K562 (cell line): ENCODE measurements at regions not wholly inside any gene's neighbourhood (a gene's known extent, or its start where the extent isn't known, plus 50 kb on each side); places are given as distances from the start of the nearest gene placed in this dataset.

ENCODE experiments used
- ATAC-seq: fragments of 200-7000 bp; cut with Tn5 transposase; 3 replicates; pipeline ENCODE4 v1.9.1; 2020; ENCODE audit warnings: moderate library complexity
- BruUV-seq: library from RNA; stranded (reverse); fragments of 400-500 nt; replicated peaks from 2 replicates; lab custom pipeline; 2021; lab: Mats Ljungman, UMichigan
- CTCF ChIA-PET: fragments of 300-600 bp; formaldehyde crosslinking; extraction: SDS; loops from one replicate; lab custom pipeline; 2021; ENCODE audit warnings: low intra/inter-chr PET ratio; lab: Yijun Ruan, JAX
- POLR2A ChIA-PET: fragments of 300-600, 350-650 bp; sonication (Branson Sonifier 250); formaldehyde crosslinking; extraction: SDS; loops from one replicate; lab custom pipeline; 2021; ENCODE audit warnings: antibody characterized with exemption, inconsistent platforms; lab: Yijun Ruan, JAX
- DNase-seq, 4 experiments: peaks; one replicate each; pipeline versions ENCODE4 v3.0.0 to v3.0.0-alpha.2; 2011 to 2018; ENCODE audit warnings: low spot score in 3 of 4, mixed read lengths in 3 of 4; ENCODE audit errors: extremely low read depth in 1 of 4
- FAIRE-seq: peaks from 2 replicates; lab custom pipeline; 2011; peaks lifted over from hg19 to GRCh38; lab: Jason Lieb, UNC
- H2AFZ ChIP-seq: 2 replicates; pipeline ENCODE4 v1.6.0; 2011; ENCODE audit warnings: low read depth, low read length, control low read depth, inconsistent platforms
- H3K27ac ChIP-seq: fragments of 200-600 bp; 3 replicates; pipeline ENCODE4 v1.8.0; 2011; ENCODE audit warnings: low read depth, mild to moderate bottlenecking, control low read depth, inconsistent platforms, low read length, moderate library complexity, mixed read lengths; ENCODE audit errors: extremely low read depth
- H3K27me3 ChIP-seq, 2 experiments: fragments of 300-600 bp in 1 of 2; 2 replicates in 1 of 2; 3 replicates in 1 of 2; pipeline versions ENCODE4 v1.6.0 to v1.8.0; 2011; ENCODE audit warnings: inconsistent platforms in 2 of 2, low read length in 2 of 2, mild to moderate bottlenecking in 1 of 2, mixed read lengths in 1 of 2, moderate library complexity in 1 of 2; ENCODE audit not compliant: control insufficient read depth in 2 of 2, insufficient read depth in 2 of 2
- H3K36me3 ChIP-seq: fragments of 300-600 bp; 3 replicates; pipeline ENCODE4 v1.8.0; 2011; ENCODE audit warnings: mild to moderate bottlenecking, low read length, inconsistent platforms; ENCODE audit not compliant: control insufficient read depth, insufficient read depth
- H3K4me1 ChIP-seq, 2 experiments: fragments of 200-600 bp in 1 of 2; replicated peaks in 1 of 2; 2 replicates in 1 of 2; 3 replicates in 1 of 2; pipeline versions ENCODE4 v1.5.1 to v1.8.0; 2011; ENCODE audit warnings: inconsistent platforms in 2 of 2, low read length in 2 of 2, mild to moderate bottlenecking in 1 of 2, mixed read lengths in 1 of 2, moderate library complexity in 1 of 2; ENCODE audit not compliant: control insufficient read depth in 2 of 2, insufficient read depth in 2 of 2
- H3K4me2 ChIP-seq: 2 replicates; pipeline ENCODE4 v1.6.1; 2011; ENCODE audit warnings: low read length, control low read depth, inconsistent platforms, mixed read lengths; ENCODE audit not compliant: insufficient read depth
- H3K4me3 ChIP-seq: fragments of 200-600 bp; sonication (generic), shearing (Covaris generic); 2 replicates; pipeline ENCODE4 v1.5.1; 2016; ENCODE audit warnings: control low read depth, inconsistent platforms
- H3K79me2 ChIP-seq: fragments of 200-600 bp; 3 replicates; pipeline ENCODE4 v1.8.0; 2011; ENCODE audit warnings: low read length, inconsistent platforms; ENCODE audit not compliant: control insufficient read depth, insufficient read depth
- H3K9ac ChIP-seq, 2 experiments: 2 replicates each; pipeline versions ENCODE4 v1.6.0 to v1.6.1; 2011; ENCODE audit warnings: low read depth in 2 of 2, low read length in 2 of 2, control low read depth in 1 of 2, inconsistent platforms in 1 of 2, mild to moderate bottlenecking in 1 of 2, mixed read lengths in 1 of 2; ENCODE audit not compliant: insufficient read depth in 1 of 2
- H3K9me1 ChIP-seq: one replicate; pipeline ENCODE4 v1.6.0; 2011; ENCODE audit warnings: inconsistent platforms, mild to moderate bottlenecking, low read length, moderate library complexity; ENCODE audit not compliant: control insufficient read depth, insufficient read depth
- H3K9me3 ChIP-seq: replicated peaks from 2 replicates; pipeline ENCODE4 v1.5.1; 2011; ENCODE audit warnings: low read depth, low read length, inconsistent platforms; ENCODE audit not compliant: control insufficient read depth, insufficient read depth
- H4K20me1 ChIP-seq: replicated peaks from 2 replicates; pipeline ENCODE4 v1.6.1; 2011; ENCODE audit warnings: low read length, inconsistent platforms, mixed read lengths; ENCODE audit not compliant: control insufficient read depth, insufficient read depth
- ARID1B ChIP-seq: fragments of 450-650 bp; IDR thresholded peaks from 2 replicates; pipeline ENCODE4 v1.6.1; 2016; ENCODE audit warnings: antibody characterized with exemption, mild to moderate bottlenecking, inconsistent platforms
- ARID2 ChIP-seq: fragments of 450-650 bp; IDR thresholded peaks from 2 replicates; pipeline ENCODE4 v1.6.1; 2017; ENCODE audit warnings: antibody characterized with exemption, mild to moderate bottlenecking
- ARID3A ChIP-seq: IDR thresholded peaks from 2 replicates; pipeline ENCODE4 v1.6.1; 2012; ENCODE audit warnings: low read depth, low read length, improper control_type of control experiment, borderline replicate concordance
- ATF1 ChIP-seq, 2 experiments: fragments of 450-650 bp in 1 of 2; IDR thresholded peaks; 2 replicates each; pipeline ENCODE4 v1.6.1; 2016; ENCODE audit warnings: missing compliant biosample characterization in 1 of 2, missing genetic modification characterization in 1 of 2
- ATF3 ChIP-seq, 2 experiments: fragments of 450-650 bp in 1 of 2; sonication (generic) in 1 of 2; formaldehyde crosslinking in 1 of 2; IDR thresholded peaks in 1 of 2; conservative IDR thresholded peaks in 1 of 2; 2 replicates each; pipeline versions ENCODE4 v1.6.1 to v1.8.1; 2016 to 2023; ENCODE audit warnings: mild to moderate bottlenecking in 2 of 2, moderate library complexity in 2 of 2, inconsistent platforms in 1 of 2, missing genetic modification reagents in 1 of 2
- CEBPG ChIP-seq, 3 experiments: fragments of 200-800 bp in 1 of 3; sonication (Bioruptor generic) in 1 of 3; sonication (generic) in 1 of 3; formaldehyde crosslinking in 1 of 3; IDR thresholded peaks in 2 of 3; conservative IDR thresholded peaks in 1 of 3; 2 replicates each; pipeline versions ENCODE4 v1.6.1 to v1.8.0; 2016 to 2022; ENCODE audit warnings: missing compliant biosample characterization in 2 of 3, missing genetic modification characterization in 2 of 3, mild to moderate bottlenecking in 1 of 3, missing genetic modification reagents in 1 of 3
- FOXK2 ChIP-seq, 2 experiments: fragments of 450-650 bp; IDR thresholded peaks in 1 of 2; conservative IDR thresholded peaks in 1 of 2; 2 replicates each; pipeline ENCODE4 v1.6.1; 2016; ENCODE audit warnings: low read depth in 2 of 2, mild to moderate bottlenecking in 1 of 2
- MYBL2 ChIP-seq, 2 experiments: fragments of 450-650 bp in 1 of 2; sonication (generic) in 1 of 2; formaldehyde crosslinking in 1 of 2; IDR thresholded peaks; 2 replicates each; pipeline versions ENCODE4 v1.6.1 to v1.8.1; 2017 to 2022; ENCODE audit warnings: borderline replicate concordance in 1 of 2, inconsistent platforms in 1 of 2, low read depth in 1 of 2, mild to moderate bottlenecking in 1 of 2, missing genetic modification reagents in 1 of 2, moderate library complexity in 1 of 2
- PHTF2 ChIP-seq: fragments of 250-450 bp; sonication (Bioruptor Pico); IDR thresholded peaks from 2 replicates; pipeline ENCODE4 v1.5.0; 2021; ENCODE audit warnings: mild to moderate bottlenecking
- RCOR1 ChIP-seq, 2 experiments: IDR thresholded peaks; 2 replicates each; pipeline ENCODE4 v1.6.1; 2012; ENCODE audit warnings: low read depth in 2 of 2, low read length in 2 of 2, borderline replicate concordance in 1 of 2, improper control_type of control experiment in 1 of 2
- SOX6 ChIP-seq: fragments of 450-650 bp; IDR thresholded peaks from 2 replicates; pipeline ENCODE4 v1.6.1; 2014; ENCODE audit warnings: mild to moderate bottlenecking
- TCF3 ChIP-seq: sonication (generic); formaldehyde crosslinking; IDR thresholded peaks from 2 replicates; pipeline ENCODE4 v1.4.0; 2020; ENCODE audit warnings: mild to moderate bottlenecking, missing genetic modification reagents
- WGBS: fragments of 100-300 bp; shearing (Covaris generic); methylation state at CpG from one replicate; pipeline ENCODE4 v1.1.6; 2016; ENCODE audit warnings: low coverage, mixed read lengths; ENCODE audit not compliant: insufficient coverage; ENCODE audit errors: missing lambda C conversion rate; 5-methylcytosine and 5-hydroxymethylcytosine counted together
- in situ Hi-C: fragments of 300-500 bp; cut with MboI; formaldehyde crosslinking; loops from 4 replicates; pipeline ENCODE4 v1.15.0; 2018; ENCODE audit warnings: inconsistent platforms, mixed read lengths
- intact Hi-C: fragments of 100-400 bp; cut with micrococcal nuclease; formaldehyde crosslinking; loops from 2 replicates; pipeline ENCODE4 v1.14.2; 2022

GRCh38 chr6:28607990-28608389 is 82.3 kb downstream of the GPX5 start (continued):
- TF ChIP-seq MYBL2 (IDR thresholded peaks at IDR 0.05; ENCODE audit: low read depth): peak; percentile 48; the same call in 1 of the 2 replicates
- no peak for TF ChIP-seq MYBL2 (CRISPR knock-in tag; IDR thresholded peaks at IDR 0.05; ENCODE audit: borderline replicate concordance)
- no peak for TF ChIP-seq PHTF2 (CRISPR knock-in tag)
- TF ChIP-seq RCOR1 (IDR thresholded peaks at IDR 0.05; ENCODE audit: borderline replicate concordance in 1 of 2, low read depth in 2 of 2, low read length in 2 of 2): peak in 1 of 2 experiments; percentile 59; a peak in 1 of 4 replicates
- no peak for TF ChIP-seq ATF1 (CRISPR knock-in tag; IDR thresholded peaks at IDR 0.05)
- peak; percentile 36 for TF ChIP-seq ATF1 (tag; IDR thresholded peaks at IDR 0.05)
- 0 out of 2 replicates have a peak, but pooled peaks have one; percentile 27 for TF ChIP-seq ARID1B
- peak; percentile 90 for TF ChIP-seq SOX6
- TF ChIP-seq ARID3A: 0 out of 2 replicates have a peak, but pooled peaks have one; percentile 9
- peak; percentile 45 to 47; a peak in 1 of 4 replicates for TF ChIP-seq FOXK2 (conservative IDR thresholded peaks at IDR 0.05 in 1 of 2, IDR thresholded peaks at IDR 0.05 in 1 of 2; ENCODE audit: low read depth in 2 of 2)
- peak; percentile 4; the same call in 1 of the 2 replicates for TF ChIP-seq TCF3 (CRISPR knock-in tag)

- in situ Hi-C loops (no loop called here), intact Hi-C loops (loop anchor here (10.0 kb wide), 1 partner anchor 385 kb away; the partner anchor contains the start of gene ZSCAN9)
- H3K9ac ChIP-seq: no peak overlapping the region
- no peaks in the 10 kb centered on the region for H4K20me1 ChIP-seq
- DNase-seq (no peak), FAIRE-seq (no peak), ATAC-seq (no peak)
- H3K27ac ChIP-seq: no peak overlapping the region
- ChIA-PET CTCF (no interaction called here), POLR2A (interaction anchor here (0.6 to 1.6 kb wide), 5 partner anchors 8 to 482 kb away, joined by 3 to 9 read pairs (median 3); no protein-coding TSS in a partner anchor)
- H3K27me3 ChIP-seq: no peaks in the 10 kb centered on the region
- H3K4me3 ChIP-seq: no peak overlapping the region
- peaks cover 37% of the 10 kb centered on the region; the same call in 2 of the 3 replicates for H3K36me3 ChIP-seq
- peaks cover 97% of the 10 kb centered on the region for H3K79me2 ChIP-seq
- no peaks in the 10 kb centered on the region for H3K9me1 ChIP-seq
- H3K4me2 ChIP-seq: no peak overlapping the region
- no TSS peak for BruUV-seq
- WGBS: 100% methylated on average over 3 of the region's 3 CpGs
- peaks cover 7 to 28% of the 10 kb centered on the region in 2 experiments; a peak in 4 of 5 replicates for H3K4me1 ChIP-seq
- no peaks in the 10 kb centered on the region for H3K9me3 ChIP-seq
- no peak for TF ChIP-seq CEBPG (CRISPR knock-in tag; IDR thresholded peaks at IDR 0.05)
- peak; percentile 47 to 57; a peak in 2 of 4 replicates for TF ChIP-seq CEBPG (tag; conservative IDR thresholded peaks at IDR 0.05 in 1 of 2, IDR thresholded peaks at IDR 0.05 in 1 of 2)
- TF ChIP-seq ARID2: no peak
- peak; percentile 61 for TF ChIP-seq ATF3 (IDR thresholded peaks at IDR 0.05)
- TF ChIP-seq ATF3 (CRISPR knock-in tag; conservative IDR thresholded peaks at IDR 0.05): no peak
- TF ChIP-seq, all 486 proteins: peak for 2
- no peak overlapping the region for H2AFZ ChIP-seq
These were observed 84.0 kb downstream of the GPX5 start for GRCh38 chr6:28609672-28610071.
